ENCODE measurements at regions not wholly inside any gene's neighbourhood (a gene's known extent, or its start where the extent isn't known, plus 50 kb on each side); places are given as distances from the start of the nearest gene placed in this dataset.

DNA sequence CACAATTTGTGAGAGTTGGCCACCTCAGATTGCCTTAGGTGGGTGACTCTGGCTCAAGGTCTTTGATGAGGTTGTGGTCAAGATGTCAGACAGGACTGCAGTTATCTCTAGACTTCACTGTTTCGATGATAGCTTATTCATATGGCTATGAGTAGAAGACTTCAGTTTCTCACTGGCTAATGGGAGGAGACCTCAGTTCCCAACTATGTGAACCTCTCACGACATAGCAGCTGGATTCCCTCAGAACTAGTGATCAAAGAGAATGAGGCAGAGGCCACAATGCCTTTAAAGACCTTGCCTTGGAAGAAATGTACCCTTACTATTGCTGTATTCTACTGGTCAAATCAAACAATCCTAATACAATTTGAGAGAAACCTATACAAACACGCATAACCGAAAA, 607.5 kb upstream of the ROBO2 start:
- no peak for TF ChIP-seq CTCF (IDR thresholded peaks at IDR 0.05; ENCODE audit: low read depth, low read length)
- no peak for DNase-seq (ENCODE audit: low read depth in 1 of 2, low spot score in 1 of 2)
- no peak overlapping the region for H3K27ac ChIP-seq
- H3K9me3 ChIP-seq (ENCODE audit: low read depth) = no peaks in the 10 kb centered on the region
- no peak overlapping the region for H3K4me3 ChIP-seq
- H3K4me1 ChIP-seq (ENCODE audit: low read depth) = no peaks in the 10 kb centered on the region
- H3K36me3 ChIP-seq = no peaks in the 10 kb centered on the region
- no peaks in the 10 kb centered on the region for H3K27me3 ChIP-seq

DNA sequence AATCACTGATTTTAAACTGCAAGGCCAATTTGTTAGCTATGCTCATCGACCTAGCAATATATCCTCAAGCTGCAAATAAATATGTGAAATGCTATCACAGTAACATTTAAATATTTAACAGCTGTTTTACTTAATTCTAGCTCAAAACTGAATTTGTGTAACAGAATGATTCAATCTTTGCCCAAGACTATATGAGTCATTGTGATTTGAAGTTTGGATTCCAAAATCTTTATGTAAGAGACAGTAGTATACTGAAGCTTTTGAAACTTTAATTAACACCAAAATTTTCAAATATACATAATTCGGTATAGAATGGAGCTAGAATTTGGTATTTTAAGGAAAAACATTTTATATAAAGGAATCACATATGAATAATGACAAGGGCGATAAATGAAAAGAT, 603.0 kb upstream of the ROBO2 start:
- no peak for DNase-seq (ENCODE audit: low read depth in 1 of 2, low spot score in 1 of 2)
- no peaks in the 10 kb centered on the region for H3K4me1 ChIP-seq (ENCODE audit: low read depth)
- no peak overlapping the region for H3K27ac ChIP-seq
- no peaks in the 10 kb centered on the region for H3K36me3 ChIP-seq
- TF ChIP-seq CTCF (IDR thresholded peaks at IDR 0.05; ENCODE audit: low read depth, low read length) = no peak
- no peaks in the 10 kb centered on the region for H3K9me3 ChIP-seq (ENCODE audit: low read depth)
- H3K4me3 ChIP-seq = no peak overlapping the region
- H3K27me3 ChIP-seq = no peaks in the 10 kb centered on the region

- Histone ChIP-seq H3K4me3 (no peak overlapping the region), H3K27me3 (no peaks in the 10 kb centered on the region), H3K36me3 (no peaks in the 10 kb centered on the region), H3K9me3 (ENCODE audit: low read depth) (no peaks in the 10 kb centered on the region), H3K4me1 (ENCODE audit: low read depth) (no peaks in the 10 kb centered on the region), H3K27ac (no peak overlapping the region)
- no peak for TF ChIP-seq CTCF (IDR thresholded peaks at IDR 0.05; ENCODE audit: low read depth, low read length)
- no peak for DNase-seq (ENCODE audit: low read depth in 1 of 2, low spot score in 1 of 2)
These were observed 600.9 kb upstream of the ROBO2 start for GRCh38 chr3:76438971-76439370.

GRCh38 chr3:76442374-76442915, 597.5 kb upstream of the ROBO2 start:
- Histone ChIP-seq H3K4me1 (ENCODE audit: low read depth) (no peaks in the 10 kb centered on the region), H3K36me3 (no peaks in the 10 kb centered on the region), H3K27me3 (no peaks in the 10 kb centered on the region), H3K27ac (no peak overlapping the region), H3K4me3 (no peak overlapping the region), H3K9me3 (ENCODE audit: low read depth) (no peaks in the 10 kb centered on the region)
- DNase-seq (ENCODE audit: low read depth in 1 of 2, low spot score in 1 of 2) = no peak
- no peak for TF ChIP-seq CTCF (IDR thresholded peaks at IDR 0.05; ENCODE audit: low read depth, low read length)

DNA sequence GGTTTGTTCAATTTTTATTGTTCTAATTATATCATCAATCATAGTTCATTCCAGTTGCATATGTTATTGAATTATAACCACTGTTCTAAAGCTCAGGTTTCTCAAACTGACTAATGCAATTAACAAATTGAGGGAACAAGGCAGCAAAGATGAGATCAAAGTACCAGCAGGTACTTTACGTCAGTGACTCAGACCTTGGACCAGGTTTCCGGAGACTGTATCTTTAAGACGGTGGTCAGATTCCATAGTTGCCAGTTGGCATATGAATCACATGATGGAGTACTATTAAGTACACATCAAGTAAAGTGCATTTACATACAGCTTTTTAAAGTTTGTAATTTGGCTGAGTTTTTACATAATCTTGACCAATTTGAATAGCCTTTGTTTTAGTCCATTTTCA, 583.6 kb upstream of the ROBO2 start:
- Histone ChIP-seq H3K4me1 (ENCODE audit: low read depth) (no peaks in the 10 kb centered on the region), H3K27me3 (no peaks in the 10 kb centered on the region), H3K4me3 (no peak overlapping the region), H3K36me3 (no peaks in the 10 kb centered on the region), H3K9me3 (ENCODE audit: low read depth) (no peaks in the 10 kb centered on the region), H3K27ac (no peak overlapping the region)
- no peak for TF ChIP-seq CTCF (IDR thresholded peaks at IDR 0.05; ENCODE audit: low read depth, low read length)
- DNase-seq (ENCODE audit: low read depth in 1 of 2, low spot score in 1 of 2) = no peak

GRCh38 chr3:76463501-76463900, 576.4 kb upstream of the ROBO2 start:
- H3K27ac ChIP-seq = no peak overlapping the region
- TF ChIP-seq CTCF (IDR thresholded peaks at IDR 0.05; ENCODE audit: low read depth, low read length) = no peak
- H3K9me3 ChIP-seq (ENCODE audit: low read depth) = no peaks in the 10 kb centered on the region
- no peak for DNase-seq (ENCODE audit: low read depth in 1 of 2, low spot score in 1 of 2)
- no peak overlapping the region for H3K4me3 ChIP-seq
- H3K36me3 ChIP-seq = no peaks in the 10 kb centered on the region
- no peaks in the 10 kb centered on the region for H3K27me3 ChIP-seq
- H3K4me1 ChIP-seq (ENCODE audit: low read depth) = no peaks in the 10 kb centered on the region

All from cardiac muscle cell (in vitro differentiated cells and primary cell).